ENCODE measurements at regions not wholly inside any gene's neighbourhood (a gene's known extent, or its start where the extent isn't known, plus 50 kb on each side); places are given as distances from the start of the nearest gene placed in this dataset.

DNA sequence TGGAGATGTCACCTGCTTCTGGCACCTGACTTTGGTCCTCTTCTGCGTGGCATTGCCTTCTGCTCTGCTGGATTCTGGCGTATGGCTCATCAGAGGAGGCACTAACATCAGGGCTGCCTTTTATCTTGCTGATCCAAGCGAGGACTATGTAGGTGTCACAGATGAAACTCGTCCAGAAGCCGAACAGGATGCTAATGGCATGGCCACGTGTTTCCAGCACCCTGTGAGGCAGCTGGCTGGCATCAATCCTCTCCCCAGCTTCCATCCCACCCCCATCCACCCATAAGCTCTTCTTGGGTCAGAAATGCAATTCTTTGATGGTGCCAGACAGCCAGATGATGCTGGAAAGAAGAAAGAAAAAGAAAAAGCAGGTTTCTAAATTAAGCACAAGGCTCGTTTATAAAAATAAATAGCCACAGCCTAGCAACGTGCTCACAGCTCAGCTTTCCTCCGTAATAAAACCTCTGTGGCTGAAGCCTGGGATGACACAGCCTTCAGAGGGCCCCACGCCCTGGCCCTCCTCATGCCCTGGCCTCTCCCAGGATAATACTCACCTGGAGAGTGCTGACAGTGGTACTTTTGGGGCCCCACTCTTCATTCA, 212.9 kb upstream of the SERP2 start:
- H3K4me2 ChIP-seq (ENCODE audit: low read depth, low read length) = no peak overlapping the region
- in situ Hi-C loops (cut with HindIII; ENCODE audit: extremely low pct_ligation_motif_present, low pct_unique_long_range_greater_than_20kb) = no loop called here
- no peak overlapping the region for H3K27ac ChIP-seq (ENCODE audit: extremely low read length, insufficient read depth, low read length)
- POLR2A ChIA-PET = no interaction called here
- 2% methylated on average over 10 of the region's 10 CpGs for WGBS (ENCODE audit: low lambda C conversion rate)
- CTCF ChIA-PET (ENCODE audit: low intra/inter-chr PET ratio, low total read pairs) = no interaction called here
- H4K20me1 ChIP-seq (ENCODE audit: insufficient read depth, low read length) = no peaks in the 10 kb centered on the region
- no peak overlapping the region for H3K4me3 ChIP-seq (replicated peaks in 1 of 3; ENCODE audit: insufficient read depth in 1 of 3, low read depth in 2 of 3, low read length in 3 of 3)
- intact Hi-C loops (cut with micrococcal nuclease; ENCODE audit: unreplicated experiment) = no loop called here
- no peak for TF ChIP-seq HNRNPH1 (optimal IDR thresholded peaks at IDR 0.05; ENCODE audit: low read depth, low read length)
- no peak for TF ChIP-seq ZNF513 (CRISPR knock-in tag; conservative IDR thresholded peaks at IDR 0.05)
- no peak for TF ChIP-seq TCF7L2 (IDR thresholded peaks at IDR 0.05; ENCODE audit: low read depth, low read length)
- no peak for TF ChIP-seq RXRA (CRISPR knock-in tag; IDR thresholded peaks at IDR 0.05)
- TF ChIP-seq MIXL1 (CRISPR knock-in tag; IDR thresholded peaks at IDR 0.05) = no peak
- TF ChIP-seq, protein P1, sequence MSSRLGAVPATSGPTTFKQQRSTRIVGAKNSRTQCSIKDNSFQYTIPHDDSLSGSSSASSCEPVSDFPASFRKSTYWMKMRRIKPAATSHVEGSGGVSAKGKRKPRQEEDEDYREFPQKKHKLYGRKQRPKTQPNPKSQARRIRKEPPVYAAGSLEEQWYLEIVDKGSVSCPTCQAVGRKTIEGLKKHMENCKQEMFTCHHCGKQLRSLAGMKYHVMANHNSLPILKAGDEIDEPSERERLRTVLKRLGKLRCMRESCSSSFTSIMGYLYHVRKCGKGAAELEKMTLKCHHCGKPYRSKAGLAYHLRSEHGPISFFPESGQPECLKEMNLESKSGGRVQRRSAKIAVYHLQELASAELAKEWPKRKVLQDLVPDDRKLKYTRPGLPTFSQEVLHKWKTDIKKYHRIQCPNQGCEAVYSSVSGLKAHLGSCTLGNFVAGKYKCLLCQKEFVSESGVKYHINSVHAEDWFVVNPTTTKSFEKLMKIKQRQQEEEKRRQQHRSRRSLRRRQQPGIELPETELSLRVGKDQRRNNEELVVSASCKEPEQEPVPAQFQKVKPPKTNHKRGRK (CRISPR knock-in tag; IDR thresholded peaks at IDR 0.05) = no peak
- no peak for TF ChIP-seq EZH2 (conservative IDR thresholded peaks at IDR 0.05; ENCODE audit: low read depth, low read length)
- no peak for TF ChIP-seq ZNF605 (CRISPR knock-in tag; IDR thresholded peaks at IDR 0.05)
- TF ChIP-seq DR1 (CRISPR knock-in tag; IDR thresholded peaks at IDR 0.05) = no peak
- no peaks in the 10 kb centered on the region for H3K4me1 ChIP-seq (ENCODE audit: insufficient read depth, low read length)
- H3K36me3 ChIP-seq (replicated peaks in 1 of 2; ENCODE audit: control insufficient read depth in 1 of 2, insufficient read depth in 2 of 2, low read length in 2 of 2) = no peaks in the 10 kb centered on the region
- H3K27me3 ChIP-seq (ENCODE audit: control insufficient read depth in 1 of 2, insufficient read depth in 2 of 2, low read length in 2 of 2) = no peaks in the 10 kb centered on the region; a peak in 1 of 5 replicates
- H3K9ac ChIP-seq (ENCODE audit: insufficient read depth, low read depth, low read length) = no peak overlapping the region
- H2AFZ ChIP-seq (ENCODE audit: low read length) = no peak overlapping the region
- DNase-seq (ENCODE audit: low spot score) (no peak), FAIRE-seq (no peak), ATAC-seq (no peak)
- no peaks in the 10 kb centered on the region for H3K79me2 ChIP-seq (ENCODE audit: insufficient read depth, low read length)
- no TSS peak for BruUV-seq (replicated peaks)
- H3K9me3 ChIP-seq (ENCODE audit: low read length) = no peaks in the 10 kb centered on the region
